HPDE6-E6E7 (cell line): ENCODE measurements at regions not wholly inside any gene's neighbourhood (a gene's known extent, or its start where the extent isn't known, plus 50 kb on each side); places are given as distances from the start of the nearest gene placed in this dataset.

ENCODE experiments used
- DNase-seq: peaks from one replicate; pipeline ENCODE4 v3.0.0; 2011; ENCODE audit warnings: missing footprints; ENCODE audit errors: extremely low spot score

- DNase-seq: no peak
These were observed 65.0 kb downstream of the NOL4 start for GRCh38 chr18:34159691-34160185.

GRCh38 chr18:34158881-34159690 lies 65.6 kb downstream of the NOL4 start:
- no peak for DNase-seq

- no peak for DNase-seq
These were observed 71.0 kb downstream of the NOL4 start for GRCh38 chr18:34153711-34154110.

DNA sequence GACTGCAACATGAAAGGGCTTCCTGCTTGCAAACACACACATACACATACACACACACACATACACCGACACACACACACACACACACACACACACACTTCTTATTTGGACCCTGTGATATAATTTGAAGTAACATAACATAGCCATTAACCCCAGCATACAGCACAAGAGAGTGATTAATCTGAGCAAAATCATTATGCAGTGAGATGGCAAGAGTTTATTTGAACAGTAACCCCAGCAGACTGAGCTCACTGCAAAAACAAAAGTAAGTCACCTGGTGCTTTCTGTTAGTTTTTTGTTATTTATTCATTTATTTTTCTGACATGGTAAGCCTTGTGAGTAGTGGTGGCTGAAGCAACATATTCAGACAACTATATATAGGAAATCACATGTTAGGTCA lies 93.7 kb downstream of the NOL4 start:
- no peak for DNase-seq

- no peak for DNase-seq
These were observed 96.3 kb downstream of the NOL4 start for GRCh38 chr18:34128436-34128835.

DNA sequence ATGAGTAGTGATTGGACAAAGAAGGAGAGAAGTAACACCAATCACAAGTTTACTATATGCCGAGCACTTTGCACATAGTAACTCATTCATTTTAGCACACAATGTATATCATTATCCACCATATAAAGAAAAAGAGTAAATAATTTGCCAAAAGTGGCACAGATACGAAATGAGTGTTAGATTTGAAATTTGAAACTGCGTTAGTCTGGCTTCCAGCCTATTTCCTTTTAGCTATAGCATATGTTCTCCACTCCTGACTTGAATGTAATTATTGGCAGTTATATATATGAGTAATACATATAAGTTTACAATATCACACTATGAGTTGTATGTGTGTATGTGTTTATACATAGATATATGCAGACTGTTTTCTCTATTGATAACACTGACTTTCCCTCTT lies 98.6 kb downstream of the NOL4 start:
- DNase-seq: no peak

GRCh38 chr18:34122724-34123334 lies 101.9 kb downstream of the NOL4 start:
- no peak for DNase-seq

GRCh38 chr18:34121200-34121721 lies 103.5 kb downstream of the NOL4 start:
- peak; percentile 15 for DNase-seq

- no peak for DNase-seq
These were observed 104.4 kb downstream of the NOL4 start for GRCh38 chr18:34120294-34120693.

GRCh38 chr18:34117319-34117718 lies 107.4 kb downstream of the NOL4 start:
- no peak for DNase-seq

- DNase-seq: no peak
These were observed 109.2 kb downstream of the NOL4 start for GRCh38 chr18:34115409-34116081.

- no peak for DNase-seq
These were observed 109.7 kb downstream of the NOL4 start for GRCh38 chr18:34114996-34115395.

DNA sequence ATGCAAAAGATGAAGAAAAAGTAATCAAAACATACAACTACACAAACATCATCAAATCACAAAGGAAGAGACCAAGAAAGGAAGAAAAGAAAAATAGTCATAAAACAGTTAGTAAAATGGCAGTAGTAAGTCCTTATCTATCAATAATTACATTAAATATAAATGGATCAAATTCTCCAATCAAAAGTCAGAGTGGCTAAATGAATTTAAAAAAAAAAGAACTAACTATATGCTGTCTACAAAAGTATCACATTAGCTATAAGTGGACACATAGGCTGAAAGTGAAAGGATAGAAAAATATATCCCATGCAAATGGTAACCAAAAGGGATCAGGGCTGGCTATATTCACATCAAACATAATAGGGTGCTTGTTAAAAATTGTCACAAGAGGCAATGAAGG lies 116.5 kb downstream of the NOL4 start:
- no peak for DNase-seq

GRCh38 chr18:34098109-34098508 lies 126.6 kb downstream of the NOL4 start:
- no peak for DNase-seq

DNA sequence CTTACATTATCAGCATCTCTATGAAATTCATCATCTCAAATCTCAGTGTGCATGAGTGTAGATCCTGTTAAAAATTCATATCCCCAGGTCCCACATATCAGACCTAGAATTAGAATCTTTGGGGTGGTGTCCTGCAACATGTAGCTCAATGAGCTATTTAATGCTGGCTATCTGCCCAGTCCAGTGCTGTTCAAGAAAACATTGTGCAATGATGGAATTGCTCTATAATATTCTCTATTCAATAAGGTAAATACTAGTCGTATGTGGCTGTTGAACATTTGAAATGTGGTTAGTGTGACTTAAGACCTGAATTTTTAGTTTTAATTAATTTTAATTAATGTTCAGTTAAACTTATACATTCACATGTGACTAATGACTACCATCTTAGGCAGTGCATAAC lies 127.4 kb downstream of the NOL4 start:
- DNase-seq: no peak

DNA sequence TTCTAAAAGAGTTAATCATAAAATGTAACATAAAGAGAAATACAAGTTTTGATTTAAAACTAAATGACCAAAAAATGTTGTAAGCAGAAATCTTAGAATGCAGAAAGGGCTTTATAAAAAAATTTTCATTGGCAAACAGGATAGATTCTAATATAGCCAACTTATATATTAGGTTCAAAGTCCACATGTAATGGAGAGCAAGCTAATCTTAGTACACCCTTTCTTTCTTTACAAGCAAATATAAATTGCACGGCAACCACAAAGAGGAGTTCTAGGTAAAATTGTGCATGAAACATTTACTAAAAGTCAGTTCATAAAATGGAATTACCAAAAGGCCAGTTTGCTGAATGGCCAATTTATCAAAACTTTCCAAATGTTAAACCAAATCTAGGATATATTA lies 130.6 kb downstream of the NOL4 start:
- DNase-seq: no peak

DNA sequence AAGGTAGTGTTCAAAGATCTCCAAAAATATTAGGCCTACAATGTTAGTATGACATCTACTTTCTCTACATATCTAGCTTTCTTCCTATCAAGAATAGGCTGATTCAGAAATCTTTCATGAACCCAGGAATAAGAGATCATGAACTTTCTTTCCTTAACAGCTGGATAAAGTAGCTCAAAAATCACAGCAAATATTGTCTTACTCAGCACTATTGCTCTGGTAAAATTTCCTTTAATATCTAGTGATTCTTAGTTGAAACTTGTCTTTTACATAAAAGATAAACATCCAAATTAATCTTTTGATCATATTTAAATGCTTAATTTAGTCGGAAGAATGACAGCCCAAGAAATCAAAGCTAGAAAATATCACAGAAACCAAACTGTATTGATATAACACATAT lies 131.9 kb downstream of the NOL4 start:
- no peak for DNase-seq

GRCh38 chr18:34086370-34086769 lies 138.3 kb downstream of the NOL4 start:
- no peak for DNase-seq

- DNase-seq: no peak
These were observed 139.5 kb downstream of the NOL4 start for GRCh38 chr18:34085140-34085739.

DNA sequence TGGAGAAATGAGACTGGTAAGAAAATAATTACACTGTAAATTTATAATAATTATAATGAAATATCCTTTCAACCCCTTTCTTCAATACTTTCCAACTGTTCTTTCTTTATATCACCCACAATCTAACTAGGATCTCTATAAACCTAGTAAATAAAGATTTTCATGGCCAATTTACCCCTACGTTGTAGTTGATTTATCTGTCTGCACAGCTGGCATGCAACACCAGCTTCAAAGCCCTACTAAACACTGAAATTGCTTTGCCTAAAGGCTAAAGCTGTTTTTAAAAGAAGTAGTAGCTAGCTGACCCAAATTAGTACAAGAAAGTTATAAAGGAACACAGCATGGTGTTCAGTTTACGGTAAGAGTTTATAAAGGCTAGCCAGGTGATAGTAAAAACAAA lies 140.1 kb downstream of the NOL4 start:
- DNase-seq: no peak

DNA sequence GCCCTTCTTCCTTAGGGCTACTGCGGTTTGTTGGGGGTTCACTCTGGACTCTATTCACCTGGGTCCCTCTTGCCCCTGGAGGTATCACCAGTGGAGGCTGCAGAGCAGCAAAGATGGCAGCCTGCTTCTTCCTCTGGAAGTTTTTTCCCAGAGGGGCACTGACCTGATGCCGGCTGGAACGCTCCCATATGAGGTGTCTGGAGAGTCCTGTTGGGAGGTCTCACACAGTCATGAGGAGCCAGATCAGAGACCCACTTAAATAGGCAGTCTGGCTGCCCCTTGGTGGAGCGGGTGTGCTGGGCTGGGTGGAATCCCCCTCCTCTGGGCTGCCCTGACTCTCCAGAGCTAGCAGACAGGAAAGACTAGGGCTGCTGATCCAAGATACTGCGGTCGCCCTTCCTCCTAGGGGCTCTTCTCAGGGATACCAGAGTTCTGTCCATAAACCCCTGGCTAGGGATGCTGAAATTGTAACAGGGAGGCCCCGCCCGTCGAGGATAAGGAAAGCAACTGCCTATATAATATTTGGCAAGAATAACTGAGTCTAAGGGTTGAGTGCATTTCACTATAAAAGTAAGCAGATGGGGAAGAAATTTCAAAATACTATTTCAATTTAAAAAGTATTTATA lies 140.7 kb downstream of the NOL4 start:
- DNase-seq: no peak

- DNase-seq: no peak
These were observed 147.1 kb downstream of the NOL4 start for GRCh38 chr18:34077599-34077998.
